GM18502 (cell line): ENCODE measurements at regions not wholly inside any gene's neighbourhood (a gene's known extent, or its start where the extent isn't known, plus 50 kb on each side); places are given as distances from the start of the nearest gene placed in this dataset.
"Not testable (repeated sequence)": the region's sequence is repeated elsewhere in the genome, so short reads cannot be mapped to it uniquely, and the experiment has no call there.

Experiments
- ATAC-seq: cut with Tn5 transposase; IDR thresholded peaks from one replicate; pipeline ENCODE4 v1.9.1; 2021; ENCODE audit warnings: mild to moderate bottlenecking; ENCODE audit not compliant: unreplicated experiment, poor library complexity

- ATAC-seq, result no peak
Measured at GRCh38 chr6:19609972-19610641, 227.1 kb upstream of the ID4 start.

DNA sequence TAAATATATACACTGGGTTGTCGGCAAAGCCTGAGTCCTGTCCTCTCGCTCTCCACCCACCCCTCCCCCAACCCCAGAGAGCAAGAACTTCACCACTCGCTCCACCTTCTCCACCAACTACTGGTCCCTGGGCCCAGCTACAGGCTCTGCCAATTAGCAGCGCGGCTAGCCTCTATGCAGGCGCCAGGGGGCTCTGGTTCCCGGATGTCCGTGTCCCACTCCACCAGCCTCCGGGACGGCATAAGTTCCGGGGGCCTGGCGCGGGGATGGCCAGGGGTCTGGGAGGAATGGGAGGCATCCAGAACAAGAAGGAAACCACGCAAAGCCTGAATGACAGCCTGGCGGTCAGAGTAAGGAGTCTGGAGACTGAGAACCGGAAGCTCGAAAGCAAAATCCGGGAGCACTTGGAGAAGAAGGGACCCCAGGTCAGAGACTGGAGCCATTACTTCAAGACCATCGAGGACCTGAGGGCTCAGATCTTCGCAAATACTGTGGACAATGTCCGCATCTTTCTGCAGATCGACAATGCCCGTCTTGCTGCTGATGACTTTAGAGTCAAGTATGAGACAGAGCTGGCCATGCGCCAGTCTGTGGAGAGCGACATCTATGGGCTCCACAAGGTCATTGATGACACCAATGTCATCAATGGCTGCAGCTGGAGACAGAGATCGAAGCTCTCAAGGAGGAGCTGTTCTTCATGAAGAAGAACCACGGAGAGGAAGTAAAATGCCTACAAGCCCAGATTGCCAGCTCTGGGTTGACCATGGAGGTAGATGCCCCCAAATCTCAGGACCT is 224.3 kb upstream of the ID4 start:
- not testable (repeated sequence) for ATAC-seq

DNA sequence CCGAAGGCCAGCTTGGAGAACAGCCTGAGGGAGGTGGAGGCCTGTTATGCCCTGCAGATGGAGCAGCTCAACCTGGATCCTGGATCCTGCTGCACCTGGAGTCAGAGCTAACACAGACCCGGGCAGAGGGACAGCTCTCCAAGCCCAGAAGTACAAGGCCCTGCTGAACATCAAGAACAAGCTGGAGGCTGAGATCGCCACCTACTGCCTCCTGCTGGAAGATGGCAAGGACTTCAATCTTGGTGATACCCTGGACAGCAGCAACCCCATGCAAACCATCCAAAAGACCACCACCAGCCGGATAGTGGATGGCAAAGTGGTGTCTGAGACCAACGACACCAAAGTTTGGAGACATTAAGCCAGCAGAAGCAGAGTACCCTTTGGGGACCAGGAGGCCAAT is 223.5 kb upstream of the ID4 start:
- ATAC-seq, result no peak

- no peak for ATAC-seq
Measured at GRCh38 chr6:19616022-19616421, 221.1 kb upstream of the ID4 start.

DNA sequence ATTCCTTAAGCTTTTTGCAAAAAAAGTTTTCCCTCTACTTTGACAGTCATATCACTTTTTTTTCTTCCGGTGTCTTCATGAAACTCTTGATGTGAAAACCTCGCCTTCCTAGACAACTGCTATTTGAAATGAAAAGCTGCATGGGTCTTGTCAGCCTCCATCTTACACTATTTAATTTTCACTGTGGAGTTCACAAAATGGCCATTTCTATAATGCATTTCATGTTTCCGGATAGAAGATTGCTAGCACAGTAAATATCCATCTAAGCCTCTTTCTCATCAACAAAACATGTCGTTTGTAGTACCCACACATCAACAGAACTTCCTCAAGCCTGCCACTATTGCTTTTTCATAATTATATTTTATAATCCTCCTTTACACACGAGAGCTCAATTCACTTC is 204.9 kb upstream of the ID4 start:
- ATAC-seq, result no peak

DNA sequence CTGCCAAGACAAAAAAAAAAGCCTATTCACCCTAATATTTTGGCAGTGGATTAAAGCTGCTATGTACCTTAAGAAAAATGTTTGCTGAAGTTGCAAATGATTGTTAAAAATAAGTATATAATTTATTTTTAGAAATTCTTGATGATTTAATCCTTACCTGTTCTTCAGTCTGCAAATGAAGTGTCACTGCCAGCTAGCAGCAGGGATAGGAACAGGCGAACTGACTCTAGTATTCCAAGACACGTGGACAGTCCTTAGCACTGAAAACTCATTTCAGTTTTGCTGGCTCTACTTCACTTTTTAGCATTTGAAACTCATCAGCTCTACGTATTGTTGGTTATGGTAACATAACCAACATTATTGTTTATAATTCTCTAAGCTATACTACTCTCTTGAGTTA is 204.4 kb upstream of the ID4 start:
- no peak for ATAC-seq

- ATAC-seq, result no peak
Measured at GRCh38 chr6:19635728-19636127, 201.4 kb upstream of the ID4 start.

- ATAC-seq, result no peak
Measured at GRCh38 chr6:19637010-19637409, 200.2 kb upstream of the ID4 start.

DNA sequence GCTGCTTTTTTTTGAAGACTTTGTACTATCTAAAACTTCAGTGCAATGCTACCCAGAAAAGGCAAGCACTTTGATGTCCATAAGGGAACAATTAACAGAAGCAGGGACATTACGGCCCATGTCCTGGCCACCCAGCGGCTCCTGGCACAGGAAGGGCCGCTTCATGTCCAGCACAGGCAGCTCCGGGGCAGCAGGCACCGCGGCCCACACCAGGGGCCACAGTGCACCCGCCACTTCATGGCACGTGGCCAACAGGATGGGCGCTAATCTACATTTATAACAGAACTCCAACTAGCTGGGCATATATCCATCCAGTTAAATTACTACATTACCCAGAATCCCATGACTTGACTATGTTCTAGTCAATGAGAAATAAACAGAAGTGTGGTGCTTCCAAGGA is 198.2 kb upstream of the ID4 start:
- no peak for ATAC-seq

GRCh38 chr6:19643287-19643686 is 193.9 kb upstream of the ID4 start:
- no peak for ATAC-seq

DNA sequence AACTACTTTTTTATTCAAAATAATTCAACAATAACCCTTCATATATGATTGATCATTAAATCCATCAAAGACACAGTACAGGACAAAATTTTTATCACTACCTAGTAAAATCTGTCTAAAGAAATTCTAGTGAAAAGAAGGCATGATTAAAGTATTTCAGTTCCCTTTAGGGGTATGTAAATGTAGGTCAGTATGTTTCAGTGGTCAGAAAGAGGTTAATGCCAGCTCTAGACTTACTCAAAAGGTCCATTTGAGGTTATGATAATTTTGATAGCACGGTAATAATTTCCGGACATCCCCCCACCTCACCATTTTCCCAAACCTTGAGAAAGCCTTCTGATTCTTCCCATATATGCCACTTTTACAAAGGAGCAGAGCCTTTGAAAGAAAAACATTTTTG is 193.5 kb upstream of the ID4 start:
- ATAC-seq, result no peak

- ATAC-seq, result no peak
Measured at GRCh38 chr6:19655744-19656143, 181.4 kb upstream of the ID4 start.

GRCh38 chr6:19660123-19660910 is 176.9 kb upstream of the ID4 start:
- no peak for ATAC-seq

DNA sequence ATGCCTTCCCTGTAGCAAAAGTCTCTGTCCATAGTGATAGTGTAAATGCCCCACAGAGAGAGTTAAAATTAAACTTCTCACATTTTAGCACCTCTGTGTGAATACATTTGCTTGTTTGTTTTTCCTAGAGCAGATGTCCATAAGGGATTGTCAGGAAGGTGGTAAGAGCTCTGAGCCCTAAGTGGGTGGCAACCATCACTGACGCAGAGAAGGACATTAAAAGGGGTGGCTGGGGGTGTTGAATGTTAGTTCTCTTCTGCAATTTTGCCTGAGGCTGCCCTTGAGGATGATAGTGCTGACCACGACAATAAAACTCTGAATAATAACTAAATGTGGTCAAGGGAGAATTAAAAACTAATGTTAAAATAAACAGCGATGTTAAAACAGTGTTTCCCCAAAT is 174.3 kb upstream of the ID4 start:
- ATAC-seq, result no peak

DNA sequence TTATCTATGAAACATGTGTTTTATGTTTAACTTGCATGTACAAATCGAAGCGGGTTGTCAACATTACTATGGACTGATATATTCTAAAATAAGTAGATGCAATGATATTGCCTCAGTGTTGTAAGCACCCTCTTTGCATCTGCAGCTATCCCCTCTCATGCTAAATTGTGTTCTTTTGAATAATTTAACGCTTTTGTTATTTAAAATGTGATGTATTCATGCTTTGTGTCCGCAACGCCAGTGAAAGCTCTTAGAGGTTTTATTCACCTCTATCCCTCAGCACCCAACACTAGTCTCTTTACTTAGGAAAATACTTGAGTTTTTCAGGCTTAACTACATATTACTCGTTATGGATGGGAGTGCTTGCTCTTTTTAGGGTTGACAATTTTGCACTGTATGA is 173.7 kb upstream of the ID4 start:
- no peak for ATAC-seq

- no peak for ATAC-seq
Measured at GRCh38 chr6:19664050-19664449, 173.1 kb upstream of the ID4 start.

DNA sequence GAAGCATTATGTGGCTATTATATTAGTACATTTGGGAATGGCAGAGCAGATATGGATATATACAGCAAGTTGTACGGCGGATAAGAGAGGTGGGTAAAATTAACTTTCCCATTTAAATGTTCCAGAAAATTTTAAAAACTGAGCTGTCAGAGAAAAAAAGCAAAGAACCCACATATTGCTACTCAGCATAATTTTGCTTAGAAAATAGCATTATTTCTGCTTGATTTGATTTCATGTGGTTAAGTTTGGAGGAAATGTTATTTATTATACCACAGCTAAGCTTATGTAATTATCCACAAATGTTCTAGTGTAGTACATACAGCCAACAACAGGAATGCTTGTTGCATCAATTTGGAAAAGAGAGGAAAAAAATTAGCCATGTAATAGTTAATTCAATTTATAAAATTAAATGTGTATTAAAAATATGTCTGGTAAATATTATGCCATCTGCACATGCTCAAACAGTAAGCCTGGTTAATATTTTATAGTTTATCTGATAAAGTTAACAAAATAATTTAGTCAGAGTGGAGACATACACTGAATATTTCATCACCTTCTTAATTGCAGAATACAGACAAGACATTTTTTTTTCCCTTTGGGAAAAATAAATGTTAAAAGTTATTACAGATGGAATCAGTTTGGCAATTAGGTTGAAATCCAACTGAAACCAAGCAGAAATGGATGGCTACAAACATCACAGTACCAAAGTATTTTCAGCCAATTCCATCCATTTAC is 172.1 kb upstream of the ID4 start:
- ATAC-seq, result no peak

GRCh38 chr6:19665613-19665909 is 171.6 kb upstream of the ID4 start:
- ATAC-seq, result no peak

DNA sequence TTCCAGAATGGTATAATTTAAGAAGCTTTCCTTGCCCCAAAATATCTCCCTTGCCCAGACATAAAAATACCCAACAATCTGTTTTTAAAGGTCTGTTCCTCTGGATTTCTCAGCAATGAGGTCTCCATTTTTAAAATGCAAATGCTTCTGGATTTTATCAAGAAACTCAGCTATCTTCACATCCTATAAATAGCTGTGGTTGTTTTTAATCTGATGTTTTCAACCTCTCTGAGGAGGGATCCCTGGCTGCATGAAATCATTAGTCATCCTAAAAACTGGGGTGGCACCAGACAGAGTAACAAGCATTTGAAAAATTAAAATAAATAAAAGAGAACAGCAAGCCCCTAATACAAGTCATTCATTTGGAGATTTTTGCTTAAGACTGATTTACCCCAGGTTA is 168.5 kb upstream of the ID4 start:
- no peak for ATAC-seq

GRCh38 chr6:19669206-19669605 is 168.0 kb upstream of the ID4 start:
- ATAC-seq, result no peak

GRCh38 chr6:19682859-19683258 is 154.3 kb upstream of the ID4 start:
- no peak for ATAC-seq
